CD1c-positive myeloid dendritic cell (primary cell): ENCODE measurements at regions not wholly inside any gene's neighbourhood (a gene's known extent, or its start where the extent isn't known, plus 50 kb on each side); places are given as distances from the start of the nearest gene placed in this dataset.

ENCODE experiments used
- DNase-seq: peaks from one replicate; pipeline ENCODE4 v3.0.0-alpha.2; 2016; ENCODE audit errors: extremely low spot score

- no peak for DNase-seq
Observed at GRCh38 chr7:67992287-67992686, 995.7 kb downstream of the TYW1 start.

DNA sequence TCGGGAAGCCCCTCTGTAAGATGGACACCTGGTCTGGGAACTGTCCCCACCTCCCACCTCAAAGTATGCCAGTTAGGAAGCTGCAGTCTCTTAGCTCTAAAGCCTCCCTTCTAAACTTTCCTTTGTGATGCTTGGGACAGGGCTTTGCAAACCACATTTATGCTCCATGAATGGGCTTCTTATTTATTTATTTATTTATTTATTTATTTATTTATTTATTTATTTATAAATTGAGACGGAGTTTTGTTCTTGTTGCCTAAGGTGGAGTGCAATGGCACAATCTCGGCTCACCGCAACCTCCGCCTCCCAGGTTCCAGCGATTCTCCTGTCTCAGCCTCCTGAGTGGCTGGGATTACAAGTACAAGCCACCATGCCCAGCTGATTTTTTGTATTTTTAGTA lies 1009.4 kb downstream of the TYW1 start:
- DNase-seq = no peak

DNA sequence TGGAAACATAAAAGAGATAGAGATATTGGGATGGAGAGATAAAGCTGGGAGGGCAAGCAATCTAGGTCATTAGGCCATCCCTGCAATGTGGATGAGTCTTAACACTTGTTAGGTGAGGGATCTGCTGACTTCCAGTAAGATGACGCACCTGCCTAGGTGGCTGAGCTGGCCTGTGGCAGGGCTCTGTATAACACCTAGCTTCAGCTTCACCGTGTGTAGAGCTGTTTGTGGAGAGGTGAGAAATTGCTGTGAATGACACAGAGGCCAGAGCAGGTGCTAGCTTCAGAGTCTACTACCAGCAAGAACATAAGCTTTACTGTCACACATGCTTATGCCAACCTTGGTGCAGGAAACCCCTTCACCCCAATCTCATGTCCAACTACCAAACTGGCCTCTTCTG lies 1010.0 kb downstream of the TYW1 start:
- DNase-seq = no peak

GRCh38 chr7:68009716-68010115 lies 1013.1 kb downstream of the TYW1 start:
- DNase-seq = no peak

- no peak for DNase-seq
Observed at GRCh38 chr7:68014031-68014736, 1017.6 kb downstream of the TYW1 start.

DNA sequence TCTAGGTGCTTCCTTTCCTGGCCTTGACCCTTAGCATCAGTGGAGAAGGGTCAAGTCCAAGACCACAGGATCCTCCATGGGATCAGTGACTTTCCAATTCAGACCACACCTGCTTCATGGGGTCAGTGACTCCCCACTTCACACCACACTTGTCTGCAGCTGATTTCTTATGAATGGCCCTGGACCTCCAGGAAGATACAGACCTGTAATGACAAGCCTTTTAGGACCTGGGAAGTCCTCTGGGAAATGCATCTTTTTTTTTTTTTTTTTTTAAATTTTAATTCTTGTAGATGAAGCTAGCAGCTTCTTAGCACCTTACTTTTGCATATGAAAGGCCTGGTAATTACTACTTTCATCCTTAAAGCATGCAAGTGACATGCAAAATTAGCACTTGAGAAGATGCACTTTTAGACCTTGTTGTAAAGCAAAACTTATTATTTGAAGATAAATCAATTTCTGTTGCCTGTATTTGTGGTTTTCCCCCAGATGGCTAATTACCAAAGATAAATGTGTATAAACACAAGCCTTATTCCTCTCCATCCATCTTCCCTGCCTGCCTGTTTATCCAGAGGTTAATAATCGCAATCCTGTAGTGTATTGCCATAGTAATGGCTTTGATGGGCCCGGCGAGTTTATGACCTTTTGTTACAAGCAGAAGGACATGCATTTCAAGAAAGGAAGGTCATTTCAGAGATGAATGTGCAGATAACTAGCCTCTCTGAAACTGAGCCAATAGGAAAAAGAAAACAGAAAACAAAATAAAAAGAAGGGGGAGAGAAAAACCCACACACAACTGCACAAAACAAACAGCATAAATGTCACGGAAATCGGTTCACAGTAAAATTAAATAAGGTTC lies 1018.7 kb downstream of the TYW1 start:
- no peak for DNase-seq

- DNase-seq = no peak
Observed at GRCh38 chr7:68015978-68016532, 1019.4 kb downstream of the TYW1 start.

DNA sequence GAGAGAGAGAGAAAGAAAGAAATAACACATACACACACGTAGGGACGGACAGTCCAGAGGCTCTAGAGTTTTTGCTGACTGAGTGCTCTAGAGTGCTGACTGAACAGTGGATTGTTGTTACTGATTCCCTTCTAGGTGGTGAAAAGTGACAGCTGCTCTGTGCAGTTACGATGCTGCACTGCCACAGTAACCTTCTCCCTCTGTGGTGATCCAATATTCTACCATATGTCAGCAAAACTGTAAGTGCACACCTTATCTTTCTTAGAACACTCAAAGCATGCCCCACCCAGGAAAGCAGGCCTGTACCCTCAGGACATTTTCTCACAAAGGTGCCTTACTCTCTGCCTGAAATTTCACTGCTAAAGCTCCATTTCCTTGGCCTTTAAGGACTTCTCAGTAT lies 1023.5 kb downstream of the TYW1 start:
- DNase-seq = no peak

- no peak for DNase-seq
Observed at GRCh38 chr7:68025369-68025768, 1028.7 kb downstream of the TYW1 start.

- DNase-seq = no peak
Observed at GRCh38 chr7:68030530-68030929, 1033.9 kb downstream of the TYW1 start.

DNA sequence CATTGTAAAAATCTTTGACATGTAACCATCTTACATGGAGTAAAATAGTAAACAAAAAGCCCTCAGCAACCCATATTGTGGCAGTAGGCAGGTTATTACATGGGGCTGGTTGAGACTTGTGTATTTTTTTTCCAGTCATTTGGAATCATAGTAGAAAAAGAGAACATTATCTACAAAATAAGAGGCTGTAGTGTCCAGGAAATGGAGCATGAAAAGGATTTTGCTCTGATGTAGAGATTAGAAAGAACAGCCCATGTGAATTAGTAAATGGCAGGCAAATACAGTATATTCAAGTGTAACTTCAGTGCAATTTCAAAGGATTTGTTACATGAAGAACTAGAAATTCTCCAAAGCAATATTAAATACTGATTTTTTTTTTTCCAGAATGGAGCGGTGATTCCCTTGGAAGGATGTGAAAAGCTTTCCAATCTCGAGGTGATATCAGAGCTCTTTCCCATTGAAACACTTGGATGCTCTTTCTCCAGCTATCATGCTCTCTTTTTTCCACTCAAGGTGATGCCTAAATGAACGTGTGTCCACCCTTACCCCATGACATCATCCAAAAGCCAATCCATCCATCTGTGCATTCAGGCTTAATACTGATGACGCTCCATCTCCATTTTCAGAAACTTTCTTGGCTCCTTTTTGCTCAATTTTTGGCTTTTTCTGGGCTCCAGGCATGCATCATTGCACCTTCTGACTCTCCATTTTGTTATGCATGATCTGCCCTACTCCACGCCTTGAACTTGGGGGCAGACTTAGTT lies 1034.7 kb downstream of the TYW1 start:
- no peak for DNase-seq

- no peak for DNase-seq
Observed at GRCh38 chr7:68038621-68039314, 1042.1 kb downstream of the TYW1 start.

DNA sequence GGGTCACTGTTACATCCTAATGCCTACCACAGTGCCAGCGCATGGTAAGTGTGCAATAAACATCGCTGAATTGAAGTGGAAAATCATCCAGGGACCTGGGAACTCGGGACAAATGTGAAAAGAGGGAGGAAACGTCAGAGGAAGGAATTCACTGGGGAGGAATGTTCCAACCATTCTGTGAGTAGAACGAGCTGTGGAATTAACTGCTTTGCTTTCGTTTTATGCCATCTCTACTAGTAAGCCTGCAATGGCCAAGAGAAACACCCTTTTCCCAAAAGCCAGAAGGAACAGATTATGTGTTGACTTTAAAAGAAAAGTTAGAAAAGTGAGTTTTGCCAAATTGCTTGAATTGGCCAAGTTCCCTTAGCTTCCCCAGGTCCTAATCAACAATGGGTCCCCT lies 1044.9 kb downstream of the TYW1 start:
- no peak for DNase-seq

DNA sequence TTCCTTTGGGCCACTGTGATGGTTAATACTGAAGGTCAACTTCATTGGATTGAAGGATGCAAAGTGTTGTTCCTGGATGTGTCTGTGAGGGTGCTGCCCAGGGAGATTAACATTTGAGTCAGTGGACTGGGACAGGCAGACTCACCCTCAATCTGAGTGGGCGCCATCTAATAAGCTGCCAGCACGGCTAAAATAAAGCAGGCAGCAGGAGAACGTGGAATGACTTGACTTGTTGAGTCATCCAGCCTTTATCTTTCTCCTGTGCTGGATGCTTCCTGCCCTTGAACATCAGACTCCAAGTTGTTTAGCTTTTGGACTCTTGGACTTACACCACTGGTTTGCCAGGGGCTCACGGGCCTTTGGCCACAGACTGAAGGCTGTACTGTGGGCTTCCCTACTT lies 1046.9 kb downstream of the TYW1 start:
- DNase-seq = no peak

- DNase-seq = no peak
Observed at GRCh38 chr7:68050627-68051026, 1054.0 kb downstream of the TYW1 start.

DNA sequence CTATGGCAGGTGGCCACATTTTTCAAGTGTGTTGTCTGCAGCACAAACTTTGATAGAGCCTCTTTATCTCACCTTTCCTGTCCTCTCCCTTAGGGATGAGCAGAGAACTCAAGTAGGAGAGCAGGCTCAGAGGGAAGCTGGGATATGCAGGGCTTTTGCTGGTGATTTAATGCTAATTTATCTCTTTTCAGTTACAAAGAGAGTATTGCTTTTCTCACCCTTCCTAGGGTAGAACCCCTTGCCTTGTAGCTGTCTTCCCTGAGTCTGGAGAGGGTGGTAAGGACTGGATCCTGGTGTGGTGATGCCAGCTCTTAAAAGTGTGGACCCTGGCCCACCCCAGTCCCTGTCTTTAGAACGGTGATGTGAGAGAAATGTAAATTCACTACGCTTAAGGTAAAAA lies 1061.4 kb downstream of the TYW1 start:
- DNase-seq = no peak

DNA sequence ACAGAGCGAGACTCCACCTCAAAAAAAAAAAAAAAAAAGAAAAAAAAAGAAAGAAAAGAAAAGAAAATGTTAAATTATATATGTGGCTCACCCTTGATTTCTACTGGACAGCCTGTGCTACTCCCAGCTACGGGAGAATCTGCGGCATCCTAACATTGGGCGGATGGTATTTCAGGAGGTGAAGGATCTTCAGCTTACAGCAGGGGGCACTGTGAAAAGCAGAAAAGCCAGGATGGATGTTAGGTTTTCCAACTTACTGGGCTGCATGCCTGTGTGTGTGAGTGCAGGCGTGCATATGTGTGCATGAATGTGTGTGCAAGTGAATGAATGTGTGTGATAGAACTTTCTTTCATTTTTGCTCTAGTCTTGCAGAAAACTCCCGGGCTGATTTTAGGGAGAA lies 1066.5 kb downstream of the TYW1 start:
- no peak for DNase-seq

- DNase-seq = no peak
Observed at GRCh38 chr7:68065581-68065980, 1068.9 kb downstream of the TYW1 start.

- no peak for DNase-seq
Observed at GRCh38 chr7:68067845-68068244, 1071.2 kb downstream of the TYW1 start.

DNA sequence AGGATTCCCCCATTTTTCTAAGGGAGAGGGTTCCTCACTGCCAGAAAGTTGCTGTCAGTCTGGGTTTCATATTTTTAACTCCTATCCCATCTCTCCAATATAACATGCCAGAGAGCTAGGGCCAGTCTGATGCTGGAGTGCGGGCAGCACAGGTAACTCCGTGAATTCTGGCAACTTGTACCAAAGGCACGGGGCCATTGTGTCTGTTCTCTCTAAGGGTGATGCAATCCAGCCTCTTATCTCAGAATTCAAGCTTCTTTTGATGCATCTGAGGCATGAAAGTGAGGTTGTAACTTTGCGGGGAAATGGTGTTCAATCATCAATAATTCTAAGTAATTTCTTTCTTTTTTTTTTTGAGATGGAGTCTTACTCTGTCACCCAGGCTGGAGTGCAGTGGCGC lies 1074.4 kb downstream of the TYW1 start:
- no peak for DNase-seq

DNA sequence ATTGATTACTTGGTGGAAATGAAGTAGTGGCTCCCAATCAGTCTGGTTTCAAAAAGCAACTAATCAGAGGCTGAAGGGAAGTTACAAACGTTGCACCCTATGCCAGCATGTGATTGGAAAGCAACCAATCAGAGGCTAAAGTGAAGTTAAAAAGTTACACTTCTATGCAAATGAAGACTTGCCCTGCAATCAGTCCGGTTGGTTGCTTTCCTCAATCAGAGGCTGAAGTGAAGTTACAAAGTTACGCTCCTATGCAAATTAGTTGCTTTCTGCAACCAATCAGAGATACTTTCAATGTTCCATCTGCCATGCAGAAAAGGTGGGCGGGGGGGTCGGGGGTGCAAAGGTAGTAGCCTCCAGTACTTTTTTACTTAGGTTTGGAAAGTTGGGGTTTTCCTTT lies 1077.1 kb downstream of the TYW1 start:
- DNase-seq = no peak

DNA sequence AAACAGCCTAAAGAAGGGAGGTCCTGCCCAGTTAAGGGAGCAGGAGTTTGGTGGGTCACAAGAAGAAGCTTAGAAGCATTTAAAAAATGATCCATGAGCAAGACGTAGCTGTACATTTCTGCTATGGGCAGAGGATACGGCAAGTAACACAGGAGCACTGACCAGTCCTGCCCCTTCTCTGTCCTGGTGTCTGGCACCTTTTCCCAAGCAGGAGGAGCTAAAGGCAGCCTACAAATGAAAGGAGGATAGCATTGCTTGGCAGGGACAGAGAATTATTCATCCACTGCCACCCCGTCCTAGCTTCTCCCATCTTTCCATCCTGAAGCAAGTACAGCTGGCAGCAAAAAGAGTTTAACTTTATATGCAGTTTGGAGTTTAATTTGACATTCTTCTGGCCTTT lies 1077.6 kb downstream of the TYW1 start:
- DNase-seq = no peak
